Colonic mucosa (tissue), 4 donors: ENCODE measurements at regions not wholly inside any gene's neighbourhood (a gene's known extent, or its start where the extent isn't known, plus 50 kb on each side); places are given as distances from the start of the nearest gene placed in this dataset.
"Not testable (repeated sequence)": the region's sequence is repeated elsewhere in the genome, so short reads cannot be mapped to it uniquely, and the experiment has no call there.

Experiments used
- DNase-seq: peaks from one replicate; pipeline ENCODE4 v3.0.0-alpha.2; 2020
- H3K27ac ChIP-seq: fragments of 200-600 bp; one replicate; pipeline ENCODE4 v1.8.0; 2021
- H3K27me3 ChIP-seq: fragments of 200-600 bp; one replicate; pipeline ENCODE4 v1.8.0; 2021
- H3K36me3 ChIP-seq: fragments of 200-600 bp; one replicate; pipeline ENCODE4 v1.8.0; 2021
- H3K4me1 ChIP-seq: fragments of 200-600 bp; one replicate; pipeline ENCODE4 v1.8.0; 2021; ENCODE audit warnings: mild to moderate bottlenecking
- H3K4me3 ChIP-seq: fragments of 200-600 bp; one replicate; pipeline ENCODE4 v1.8.0; 2021
- H3K9ac ChIP-seq, 2 donors: one replicate each; pipeline ENCODE4 v1.7.0; 2013; ENCODE audit warnings: control low read depth in 2 of 2, low read depth in 2 of 2, low read length in 2 of 2
- H3K9me3 ChIP-seq: fragments of 200-600 bp; one replicate; pipeline ENCODE4 v1.8.0; 2021
- CTCF ChIP-seq: fragments of 200-600 bp; IDR thresholded peaks from one replicate; pipeline ENCODE4 v1.8.0; 2022; ENCODE audit warnings: antibody characterized with exemption, mild to moderate bottlenecking
- intact Hi-C: fragments of 100-400 bp; cut with DNase I; formaldehyde crosslinking; loops from one replicate; pipeline ENCODE4 v1.14.1; 2022
- donor health status: healthy.
- donor health status: DM: no; HTN: no; CAD: no.
- donor health status: DM: no; HTN: no; CAD: no.

GRCh38 chr1:10917513-10918454 lies 94.7 kb upstream of the TARDBP start:
- Histone ChIP-seq H3K27ac (no peak overlapping the region), H3K9me3 (no peaks in the 10 kb centered on the region), H3K4me1 (no peaks in the 10 kb centered on the region), H3K4me3 (no peak overlapping the region), H3K27me3 (no peaks in the 10 kb centered on the region), H3K36me3 (no peaks in the 10 kb centered on the region), H3K9ac (no peak overlapping the region)
- intact Hi-C loops = no loop called here
- DNase-seq = no peak
- TF ChIP-seq CTCF = no peak

- Histone ChIP-seq H3K9me3 (no peaks in the 10 kb centered on the region), H3K27ac (no peak overlapping the region), H3K9ac (no peak overlapping the region), H3K4me3 (no peak overlapping the region), H3K4me1 (no peaks in the 10 kb centered on the region), H3K36me3 (no peaks in the 10 kb centered on the region), H3K27me3 (no peaks in the 10 kb centered on the region)
- intact Hi-C loops = no loop called here
- DNase-seq = no peak
- TF ChIP-seq CTCF = no peak
Observed at GRCh38 chr1:10918531-10918930, 93.9 kb upstream of the TARDBP start.

DNA sequence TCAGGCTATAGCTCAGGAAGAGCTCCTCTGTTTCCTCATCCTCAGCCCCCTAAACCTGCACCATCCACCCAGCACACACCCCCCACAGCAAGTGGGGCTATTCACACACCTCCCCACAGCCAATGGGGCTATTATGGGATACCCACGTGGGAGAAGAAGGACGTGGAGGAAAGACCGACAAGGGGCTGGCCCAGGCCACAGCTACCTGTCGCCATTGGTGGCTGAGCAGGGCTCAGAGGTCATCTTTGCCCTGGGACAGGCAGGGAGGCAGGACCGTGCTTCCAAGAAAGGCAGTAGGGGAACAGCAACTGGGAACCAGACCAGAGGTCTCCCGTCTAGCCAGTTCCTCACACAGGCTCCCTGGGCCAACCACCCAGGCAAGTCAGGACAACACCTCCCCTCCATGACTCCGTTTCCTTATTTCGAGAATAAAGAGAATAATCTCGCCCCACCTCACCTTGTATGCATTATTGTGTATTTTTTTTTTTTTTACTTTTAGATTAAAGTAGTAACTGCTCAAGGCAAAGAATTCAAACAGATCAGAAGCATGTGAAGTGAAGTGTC lies 92.3 kb upstream of the TARDBP start:
- DNase-seq = no peak
- Histone ChIP-seq H3K27me3 (no peaks in the 10 kb centered on the region), H3K27ac (no peak overlapping the region), H3K9ac (no peak overlapping the region), H3K4me3 (no peak overlapping the region), H3K9me3 (no peaks in the 10 kb centered on the region), H3K36me3 (no peaks in the 10 kb centered on the region), H3K4me1 (no peaks in the 10 kb centered on the region)
- intact Hi-C loops = no loop called here
- no peak for TF ChIP-seq CTCF

DNA sequence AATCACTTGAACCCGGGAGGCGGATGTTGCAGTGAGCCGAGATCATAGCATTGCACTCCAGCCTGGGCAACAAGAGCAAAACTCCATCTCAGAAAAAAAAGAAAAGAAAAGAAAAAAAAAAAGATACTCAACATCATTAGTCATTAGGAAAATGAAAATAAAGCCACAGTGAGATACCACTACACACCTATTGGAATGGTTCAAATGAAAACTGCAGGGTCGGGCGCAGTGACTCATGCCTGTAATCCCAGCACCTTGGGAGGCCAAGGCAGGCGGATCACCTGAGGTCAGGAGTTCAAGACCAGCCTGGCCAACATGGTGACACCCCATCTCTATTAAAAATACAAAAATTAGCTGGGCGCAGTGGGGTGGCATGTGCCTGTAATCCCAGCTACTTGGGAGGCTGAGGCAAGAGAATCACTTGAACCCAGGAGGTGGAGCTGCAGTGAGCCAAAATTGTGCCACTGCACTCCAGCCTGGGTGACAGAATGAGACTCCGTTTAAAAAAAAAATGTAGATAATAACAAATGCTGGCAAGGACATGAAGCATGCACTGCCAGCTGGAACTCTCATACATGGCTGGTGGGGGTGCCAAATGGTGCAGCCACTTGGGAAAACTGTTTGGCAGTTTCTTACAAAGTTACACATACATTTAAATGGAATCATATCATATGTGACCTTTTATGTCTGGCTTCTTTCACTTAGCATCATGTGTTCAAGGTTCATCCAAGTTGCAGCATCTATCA lies 90.0 kb upstream of the TARDBP start:
- H3K36me3 ChIP-seq, H3K9me3 ChIP-seq, H3K27me3 ChIP-seq, DNase-seq, H3K9ac ChIP-seq, intact Hi-C loops, H3K4me3 ChIP-seq, H3K27ac ChIP-seq, H3K4me1 ChIP-seq: not testable (repeated sequence)

DNA sequence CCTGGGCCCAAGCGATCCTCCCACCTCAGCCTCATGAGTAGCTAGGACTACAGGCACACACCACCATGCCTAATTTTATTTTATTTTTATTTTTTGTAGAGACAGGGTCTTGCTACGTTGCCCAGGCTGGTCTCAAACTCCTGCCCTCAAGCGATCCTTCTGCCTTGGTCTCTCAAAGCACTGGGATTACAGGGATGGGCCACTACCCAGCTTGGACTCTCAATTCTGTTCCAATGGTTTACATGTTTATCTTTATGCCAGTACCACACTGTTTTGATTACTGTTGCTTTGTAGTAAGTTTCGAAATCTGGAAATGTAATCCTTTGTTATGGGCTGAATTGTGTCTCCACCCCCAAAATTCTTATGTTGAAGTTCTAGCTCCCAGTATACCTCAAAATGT lies 88.4 kb upstream of the TARDBP start:
- no peak for DNase-seq

More for the DNA sequence above, 88.4 kb upstream of the TARDBP start:
- Histone ChIP-seq H3K27me3 (no peaks in the 10 kb centered on the region), H3K27ac (no peak overlapping the region), H3K4me1 (no peaks in the 10 kb centered on the region), H3K36me3 (no peaks in the 10 kb centered on the region), H3K9me3 (no peaks in the 10 kb centered on the region), H3K9ac (no peak overlapping the region), H3K4me3 (no peak overlapping the region)
- no peak for TF ChIP-seq CTCF
- intact Hi-C loops = no loop called here
